D721Med (cell line): ENCODE measurements at regions not wholly inside any gene's neighbourhood (a gene's known extent, or its start where the extent isn't known, plus 50 kb on each side); places are given as distances from the start of the nearest gene placed in this dataset.

ENCODE experiments used
- DNase-seq: peaks from one replicate; pipeline ENCODE4 v3.0.0; 2011; ENCODE audit warnings: low spot score; ENCODE audit not compliant: insufficient read length
- FAIRE-seq: peaks from 2 replicates; lab custom pipeline; 2011; peaks lifted over from hg19 to GRCh38; lab: Jason Lieb, UNC
- CTCF ChIP-seq: IDR thresholded peaks from 2 replicates; pipeline ENCODE4 v1.5.1; 2012; ENCODE audit warnings: mild to moderate bottlenecking, control low read depth; ENCODE audit not compliant: insufficient read depth; ENCODE audit errors: missing control alignments

GRCh38 chr4:189293459-189293858 lies 647.2 kb upstream of the FRG1 start:
- no peak for TF ChIP-seq CTCF
- FAIRE-seq (no peak), DNase-seq (no peak)

DNA sequence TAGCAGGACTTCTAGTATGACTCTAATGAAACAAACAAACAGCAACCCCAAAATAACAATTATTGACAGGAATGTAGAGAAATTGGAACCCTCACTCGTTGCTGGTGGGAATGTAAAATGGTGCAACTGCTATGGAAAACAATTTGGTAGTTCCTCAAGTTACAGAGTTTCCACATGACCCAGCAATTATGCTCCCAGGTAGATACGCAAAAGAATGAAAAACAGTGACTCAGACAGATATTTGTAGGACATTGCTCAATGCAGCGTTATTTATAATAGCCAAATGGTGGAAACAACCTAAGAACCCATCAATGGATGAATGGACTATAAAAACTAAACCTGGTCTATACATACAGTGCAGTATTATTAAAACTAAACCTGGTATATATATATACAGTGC lies 646.1 kb upstream of the FRG1 start:
- no peak for TF ChIP-seq CTCF
- DNase-seq (no peak), FAIRE-seq (no peak)

DNA sequence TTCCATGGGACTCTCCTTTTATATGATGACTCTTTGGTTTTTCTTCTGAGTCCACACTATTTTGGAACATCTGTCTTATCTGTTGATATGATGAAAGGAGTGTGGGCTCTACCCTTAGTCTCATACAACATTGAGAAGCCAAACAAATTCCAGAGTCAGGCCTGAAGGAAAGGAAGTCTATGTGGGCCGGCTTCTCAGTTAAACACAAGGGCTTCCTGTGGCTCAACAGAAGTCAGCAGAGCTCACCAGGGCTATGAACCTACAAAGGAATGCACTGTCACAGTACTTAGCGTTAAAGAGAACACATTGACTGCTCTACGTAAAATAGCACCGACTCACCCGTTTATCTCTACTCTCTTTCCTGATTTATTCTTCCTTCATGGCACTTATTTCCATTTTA lies 641.0 kb upstream of the FRG1 start:
- TF ChIP-seq CTCF: no peak
- no peak for FAIRE-seq
- DNase-seq: no peak

- TF ChIP-seq CTCF: no peak
- DNase-seq (no peak), FAIRE-seq (no peak)
Measured at GRCh38 chr4:189301692-189302091, 639.0 kb upstream of the FRG1 start.

GRCh38 chr4:189302719-189303118 lies 638.0 kb upstream of the FRG1 start:
- TF ChIP-seq CTCF: no peak
- no peak for DNase-seq
- FAIRE-seq: no peak

- TF ChIP-seq CTCF: no peak
Measured at GRCh38 chr4:189304167-189304566, 636.5 kb upstream of the FRG1 start.

GRCh38 chr4:189304809-189305208 lies 635.9 kb upstream of the FRG1 start:
- FAIRE-seq: no peak
- TF ChIP-seq CTCF: no peak
- no peak for DNase-seq

More at GRCh38 chr4:189304167-189304566, 636.5 kb upstream of the FRG1 start:
- no peak for DNase-seq
- FAIRE-seq: no peak
